T-helper 1 cell treated with Interleukin-12 subunit alpha and Interleukin-12 subunit beta and Interleukin-4 antibody, amounts not matched to agents 30 μg/mL and 1 μg/mL, for 36 hours (primary cell): ENCODE measurements at regions not wholly inside any gene's neighbourhood (a gene's known extent, or its start where the extent isn't known, plus 50 kb on each side); places are given as distances from the start of the nearest gene placed in this dataset.

Source experiments
- H3K27ac Mint-ChIP-seq: one replicate; pipeline ENCODE4 v1.8.0; 2021; ENCODE audit warnings: mild to moderate bottlenecking, mixed read lengths
- H3K27me3 Mint-ChIP-seq: one replicate; pipeline ENCODE4 v1.8.0; 2021; ENCODE audit warnings: low read depth, mixed read lengths
- H3K36me3 Mint-ChIP-seq: one replicate; pipeline ENCODE4 v1.8.0; 2021; ENCODE audit warnings: low read depth, mixed read lengths
- H3K4me1 Mint-ChIP-seq: one replicate; pipeline ENCODE4 v1.8.0; 2021; ENCODE audit warnings: low read depth, mixed read lengths
- H3K4me3 Mint-ChIP-seq: one replicate; pipeline ENCODE4 v1.8.0; 2021; ENCODE audit warnings: mild to moderate bottlenecking, moderate library complexity, mixed read lengths
- H3K9me3 Mint-ChIP-seq: one replicate; pipeline ENCODE4 v1.8.0; 2021; ENCODE audit warnings: mixed read lengths

GRCh38 chr4:10278071-10278470 is 161.5 kb upstream of the WDR1 start:
- no peaks in the 10 kb centered on the region for H3K27me3 Mint-ChIP-seq

GRCh38 chr4:10276152-10276551 is 159.6 kb upstream of the WDR1 start:
- Mint-ChIP-seq H3K9me3 (no peaks in the 10 kb centered on the region), H3K4me1 (no peaks in the 10 kb centered on the region), H3K27me3 (no peaks in the 10 kb centered on the region), H3K27ac (no peak overlapping the region), H3K36me3 (no peaks in the 10 kb centered on the region), H3K4me3 (no peak overlapping the region)

More at GRCh38 chr4:10278071-10278470, 161.5 kb upstream of the WDR1 start:
- Mint-ChIP-seq H3K36me3 (no peaks in the 10 kb centered on the region), H3K9me3 (no peaks in the 10 kb centered on the region), H3K4me3 (no peak overlapping the region), H3K27ac (no peak overlapping the region), H3K4me1 (no peaks in the 10 kb centered on the region)

GRCh38 chr4:10275696-10276095 is 159.1 kb upstream of the WDR1 start:
- Mint-ChIP-seq H3K4me3 (no peak overlapping the region), H3K36me3 (no peaks in the 10 kb centered on the region), H3K9me3 (no peaks in the 10 kb centered on the region), H3K4me1 (no peaks in the 10 kb centered on the region), H3K27me3 (no peaks in the 10 kb centered on the region), H3K27ac (no peak overlapping the region)

- Mint-ChIP-seq H3K4me3 (no peak overlapping the region), H3K9me3 (no peaks in the 10 kb centered on the region), H3K36me3 (no peaks in the 10 kb centered on the region), H3K27ac (no peak overlapping the region), H3K27me3 (no peaks in the 10 kb centered on the region), H3K4me1 (no peaks in the 10 kb centered on the region)
Measured at GRCh38 chr4:10273030-10273429, 156.4 kb upstream of the WDR1 start.

GRCh38 chr4:10272511-10272910 is 155.9 kb upstream of the WDR1 start:
- H3K27me3 Mint-ChIP-seq: peaks cover 4% of the 10 kb centered on the region
- H3K9me3 Mint-ChIP-seq: no peaks in the 10 kb centered on the region
- H3K4me1 Mint-ChIP-seq: no peaks in the 10 kb centered on the region
- H3K36me3 Mint-ChIP-seq: no peaks in the 10 kb centered on the region
- H3K4me3 Mint-ChIP-seq: no peak overlapping the region
- H3K27ac Mint-ChIP-seq: no peak overlapping the region

GRCh38 chr4:10267066-10267465 is 150.5 kb upstream of the WDR1 start:
- no peaks in the 10 kb centered on the region for H3K4me1 Mint-ChIP-seq
- H3K9me3 Mint-ChIP-seq: no peaks in the 10 kb centered on the region
- no peak overlapping the region for H3K27ac Mint-ChIP-seq
- no peak overlapping the region for H3K4me3 Mint-ChIP-seq
- no peaks in the 10 kb centered on the region for H3K36me3 Mint-ChIP-seq
- peaks cover 4% of the 10 kb centered on the region for H3K27me3 Mint-ChIP-seq

GRCh38 chr4:10260777-10261176 is 144.2 kb upstream of the WDR1 start:
- H3K4me3 Mint-ChIP-seq: no peak overlapping the region
- no peaks in the 10 kb centered on the region for H3K4me1 Mint-ChIP-seq
- H3K9me3 Mint-ChIP-seq: no peaks in the 10 kb centered on the region
- H3K27me3 Mint-ChIP-seq: peaks cover 5% of the 10 kb centered on the region
- H3K27ac Mint-ChIP-seq: no peak overlapping the region
- H3K36me3 Mint-ChIP-seq: no peaks in the 10 kb centered on the region

GRCh38 chr4:10259976-10260375 is 143.4 kb upstream of the WDR1 start:
- Mint-ChIP-seq H3K4me1 (no peaks in the 10 kb centered on the region), H3K9me3 (no peaks in the 10 kb centered on the region), H3K27ac (no peak overlapping the region), H3K4me3 (no peak overlapping the region), H3K27me3 (peaks cover 5% of the 10 kb centered on the region), H3K36me3 (no peaks in the 10 kb centered on the region)

GRCh38 chr4:10256203-10256602 is 139.6 kb upstream of the WDR1 start:
- Mint-ChIP-seq H3K27me3 (peaks cover 11% of the 10 kb centered on the region), H3K27ac (no peak overlapping the region), H3K4me1 (no peaks in the 10 kb centered on the region), H3K4me3 (no peak overlapping the region), H3K36me3 (no peaks in the 10 kb centered on the region), H3K9me3 (no peaks in the 10 kb centered on the region)

GRCh38 chr4:10253765-10254164 is 137.2 kb upstream of the WDR1 start:
- H3K27ac Mint-ChIP-seq: no peak overlapping the region
- no peaks in the 10 kb centered on the region for H3K4me1 Mint-ChIP-seq
- no peak overlapping the region for H3K4me3 Mint-ChIP-seq
- H3K36me3 Mint-ChIP-seq: no peaks in the 10 kb centered on the region
- peaks cover 16% of the 10 kb centered on the region for H3K27me3 Mint-ChIP-seq
- H3K9me3 Mint-ChIP-seq: no peaks in the 10 kb centered on the region

GRCh38 chr4:10245751-10246150 is 129.2 kb upstream of the WDR1 start:
- no peaks in the 10 kb centered on the region for H3K4me1 Mint-ChIP-seq

GRCh38 chr4:10243856-10244255 is 127.3 kb upstream of the WDR1 start:
- H3K27ac Mint-ChIP-seq: no peak overlapping the region
- peaks cover 12% of the 10 kb centered on the region for H3K27me3 Mint-ChIP-seq
- H3K4me1 Mint-ChIP-seq: no peaks in the 10 kb centered on the region
- H3K4me3 Mint-ChIP-seq: no peak overlapping the region
- no peaks in the 10 kb centered on the region for H3K9me3 Mint-ChIP-seq
- H3K36me3 Mint-ChIP-seq: no peaks in the 10 kb centered on the region

More at GRCh38 chr4:10245751-10246150, 129.2 kb upstream of the WDR1 start:
- Mint-ChIP-seq H3K36me3 (no peaks in the 10 kb centered on the region), H3K9me3 (no peaks in the 10 kb centered on the region), H3K4me3 (no peak overlapping the region), H3K27me3 (peaks cover 15% of the 10 kb centered on the region), H3K27ac (no peak overlapping the region)

- Mint-ChIP-seq H3K27me3 (no peaks in the 10 kb centered on the region), H3K9me3 (no peaks in the 10 kb centered on the region), H3K4me3 (no peak overlapping the region), H3K36me3 (no peaks in the 10 kb centered on the region), H3K27ac (no peak overlapping the region), H3K4me1 (no peaks in the 10 kb centered on the region)
Measured at GRCh38 chr4:10240691-10241090, 124.1 kb upstream of the WDR1 start.

GRCh38 chr4:10239982-10240654 is 123.5 kb upstream of the WDR1 start:
- Mint-ChIP-seq H3K4me1 (no peaks in the 10 kb centered on the region), H3K4me3 (no peak overlapping the region), H3K27me3 (no peaks in the 10 kb centered on the region), H3K36me3 (no peaks in the 10 kb centered on the region), H3K27ac (no peak overlapping the region), H3K9me3 (no peaks in the 10 kb centered on the region)

GRCh38 chr4:10237131-10237530 is 120.5 kb upstream of the WDR1 start:
- Mint-ChIP-seq H3K4me1 (no peaks in the 10 kb centered on the region), H3K27ac (no peak overlapping the region), H3K4me3 (no peak overlapping the region), H3K36me3 (no peaks in the 10 kb centered on the region), H3K9me3 (no peaks in the 10 kb centered on the region), H3K27me3 (no peaks in the 10 kb centered on the region)

GRCh38 chr4:10232114-10232513 is 115.5 kb upstream of the WDR1 start:
- Mint-ChIP-seq H3K36me3 (no peaks in the 10 kb centered on the region), H3K4me1 (no peaks in the 10 kb centered on the region), H3K4me3 (no peak overlapping the region), H3K9me3 (no peaks in the 10 kb centered on the region), H3K27ac (no peak overlapping the region), H3K27me3 (no peaks in the 10 kb centered on the region)
